NCI-H526 (cell line): ENCODE measurements at regions not wholly inside any gene's neighbourhood (a gene's known extent, or its start where the extent isn't known, plus 50 kb on each side); places are given as distances from the start of the nearest gene placed in this dataset.

Source experiments
- DNase-seq, 2 experiments: peaks; one replicate each; lab custom pipeline; 2025; lab: John Stamatoyannopoulos, UW

- DNase-seq: no peak
Observed at GRCh38 chr2:212610872-212611425, 72.3 kb upstream of the ERBB4 start.

DNA sequence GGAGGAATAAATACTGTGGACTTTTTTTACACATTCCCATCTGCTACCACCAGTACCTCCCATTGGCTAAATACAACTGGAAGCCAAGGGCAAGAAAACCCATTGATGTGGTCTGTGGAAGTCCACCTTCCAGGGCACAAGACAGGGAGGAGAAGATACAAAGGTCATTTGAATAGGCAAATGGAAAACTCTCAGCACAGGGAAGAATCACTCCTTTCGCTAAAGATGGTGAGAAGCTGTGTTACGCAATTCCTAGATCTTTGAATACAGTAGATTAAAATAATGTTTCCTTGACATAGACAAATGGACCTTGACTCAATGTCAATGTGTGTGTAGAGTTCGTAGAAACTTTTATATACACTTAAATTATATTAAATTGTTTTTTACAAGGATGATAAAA lies 70.9 kb upstream of the ERBB4 start:
- no peak for DNase-seq

DNA sequence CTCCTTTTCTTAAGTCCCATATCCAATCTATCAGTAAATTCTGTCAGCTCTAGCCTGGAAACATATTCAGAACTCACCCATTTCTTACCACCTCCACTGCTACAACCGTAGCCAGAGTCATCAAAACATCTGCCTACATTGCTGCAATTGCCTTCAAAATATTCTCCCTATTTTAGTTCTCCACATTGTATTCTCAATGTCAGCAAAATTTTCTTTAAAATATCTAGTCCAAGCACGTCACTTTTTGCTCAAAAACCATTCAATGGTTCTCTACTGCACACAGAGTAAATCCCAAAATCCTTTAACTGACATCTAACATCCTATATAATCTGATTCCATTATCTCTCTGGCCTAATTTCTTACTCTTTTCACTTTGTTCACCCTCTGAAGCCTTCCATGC lies 68.5 kb upstream of the ERBB4 start:
- DNase-seq: no peak

DNA sequence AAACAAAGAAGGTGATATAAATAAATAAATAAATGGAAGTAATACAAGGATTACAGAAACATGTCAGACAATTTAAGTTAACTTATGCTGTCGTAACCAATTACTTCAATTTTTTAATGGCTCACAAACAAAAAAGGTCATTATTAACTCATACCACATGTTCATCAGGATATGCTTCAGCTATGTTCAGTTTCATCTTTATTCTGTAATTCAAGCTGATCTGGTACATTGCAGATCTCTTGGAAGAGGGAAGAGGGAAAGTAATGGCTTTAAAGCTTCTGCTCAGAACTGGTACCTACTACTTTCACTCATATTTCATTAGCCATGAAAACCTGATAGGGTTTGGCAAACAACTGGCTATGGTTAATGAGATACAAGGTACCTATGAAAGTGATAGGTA lies 67.6 kb upstream of the ERBB4 start:
- no peak for DNase-seq

GRCh38 chr2:212596688-212597087 lies 58.1 kb upstream of the ERBB4 start:
- no peak for DNase-seq

DNA sequence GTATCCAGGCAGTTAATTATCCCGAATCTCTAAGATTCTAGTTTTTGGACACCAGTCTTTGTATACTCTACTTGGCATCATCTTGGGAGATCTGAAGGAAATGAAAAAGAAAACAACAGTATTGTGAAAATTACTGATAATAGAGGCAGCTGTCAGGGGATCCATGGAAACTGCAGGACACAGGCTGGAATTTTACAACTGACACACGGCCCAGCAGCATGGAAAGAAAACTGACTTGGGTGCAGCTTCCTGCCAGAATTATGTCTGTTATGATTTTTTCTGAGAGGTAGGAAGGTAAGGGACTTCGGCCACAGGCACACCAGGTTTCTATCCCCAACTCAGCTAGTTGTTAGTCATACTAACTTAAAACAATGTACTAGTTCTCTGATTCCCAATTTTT lies 57.7 kb upstream of the ERBB4 start:
- DNase-seq: no peak

DNA sequence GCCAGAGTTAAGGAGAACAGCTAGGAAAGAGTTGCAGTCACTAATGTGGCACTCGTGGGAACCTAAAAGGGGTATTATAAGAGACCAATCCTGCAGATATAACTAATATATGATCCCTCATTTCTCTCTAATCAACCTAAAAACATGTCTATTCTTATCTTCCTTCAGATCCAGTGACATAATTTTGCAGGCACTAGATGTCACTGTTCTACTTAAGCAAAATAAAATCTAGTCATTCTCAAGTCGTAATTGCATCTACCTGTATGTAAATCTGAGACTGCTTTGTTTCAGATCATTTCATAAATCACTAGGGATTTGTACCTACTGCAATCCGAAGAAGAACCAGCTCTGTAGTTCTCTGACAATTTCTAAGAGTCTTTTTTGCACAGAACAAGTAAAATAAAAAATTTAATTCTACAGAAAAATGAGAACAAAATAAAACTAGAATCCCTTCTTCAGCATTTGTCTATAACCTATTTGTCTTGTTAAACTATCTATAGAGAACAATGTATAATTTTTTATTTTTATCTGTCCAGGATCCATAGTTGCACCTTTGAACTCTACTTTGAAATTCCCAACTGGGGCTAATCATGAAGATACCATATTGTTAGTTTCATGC lies 56.5 kb upstream of the ERBB4 start:
- DNase-seq: peak; percentile 40 to 68

DNA sequence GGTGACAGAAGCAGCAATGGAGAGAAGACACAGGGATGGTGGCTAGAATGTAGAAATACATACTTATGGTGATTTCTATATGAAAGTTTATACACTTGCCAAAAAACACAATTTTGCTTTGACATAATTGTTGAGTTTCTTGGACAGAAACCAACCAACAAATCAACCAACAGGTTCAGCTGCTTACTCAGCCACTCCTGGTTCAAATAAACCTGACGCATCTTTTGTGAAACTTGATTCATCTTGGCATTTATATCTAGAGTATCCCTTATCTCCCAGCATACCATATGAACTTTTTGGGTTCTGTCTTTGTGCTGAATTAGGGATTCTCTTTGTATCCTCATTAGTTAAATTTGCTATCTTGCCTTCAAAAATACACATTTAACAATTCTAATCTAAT lies 54.1 kb upstream of the ERBB4 start:
- DNase-seq: no peak
